K562 (cell line): ENCODE measurements at regions not wholly inside any gene's neighbourhood (a gene's known extent, or its start where the extent isn't known, plus 50 kb on each side); places are given as distances from the start of the nearest gene placed in this dataset.

ENCODE experiments used
- ATAC-seq: fragments of 200-7000 bp; cut with Tn5 transposase; 3 replicates; pipeline ENCODE4 v1.9.1; 2020; ENCODE audit warnings: moderate library complexity
- BruUV-seq: library from RNA; stranded (reverse); fragments of 400-500 nt; replicated peaks from 2 replicates; lab custom pipeline; 2021; lab: Mats Ljungman, UMichigan
- CTCF ChIA-PET: fragments of 300-600 bp; formaldehyde crosslinking; extraction: SDS; loops from one replicate; lab custom pipeline; 2021; ENCODE audit warnings: low intra/inter-chr PET ratio; lab: Yijun Ruan, JAX
- POLR2A ChIA-PET: fragments of 300-600, 350-650 bp; sonication (Branson Sonifier 250); formaldehyde crosslinking; extraction: SDS; loops from one replicate; lab custom pipeline; 2021; ENCODE audit warnings: antibody characterized with exemption, inconsistent platforms; lab: Yijun Ruan, JAX
- DNase-seq, 4 experiments: peaks; one replicate each; pipeline versions ENCODE4 v3.0.0 to v3.0.0-alpha.2; 2011 to 2018; ENCODE audit warnings: low spot score in 3 of 4, mixed read lengths in 3 of 4; ENCODE audit errors: extremely low read depth in 1 of 4
- FAIRE-seq: peaks from 2 replicates; lab custom pipeline; 2011; peaks lifted over from hg19 to GRCh38; lab: Jason Lieb, UNC
- H2AFZ ChIP-seq: 2 replicates; pipeline ENCODE4 v1.6.0; 2011; ENCODE audit warnings: low read depth, low read length, control low read depth, inconsistent platforms
- H3K27ac ChIP-seq: fragments of 200-600 bp; 3 replicates; pipeline ENCODE4 v1.8.0; 2011; ENCODE audit warnings: low read depth, mild to moderate bottlenecking, control low read depth, inconsistent platforms, low read length, moderate library complexity, mixed read lengths; ENCODE audit errors: extremely low read depth
- H3K27me3 ChIP-seq, 2 experiments: fragments of 300-600 bp in 1 of 2; 2 replicates in 1 of 2; 3 replicates in 1 of 2; pipeline versions ENCODE4 v1.6.0 to v1.8.0; 2011; ENCODE audit warnings: inconsistent platforms in 2 of 2, low read length in 2 of 2, mild to moderate bottlenecking in 1 of 2, mixed read lengths in 1 of 2, moderate library complexity in 1 of 2; ENCODE audit not compliant: control insufficient read depth in 2 of 2, insufficient read depth in 2 of 2
- H3K36me3 ChIP-seq: fragments of 300-600 bp; 3 replicates; pipeline ENCODE4 v1.8.0; 2011; ENCODE audit warnings: mild to moderate bottlenecking, low read length, inconsistent platforms; ENCODE audit not compliant: control insufficient read depth, insufficient read depth
- H3K4me1 ChIP-seq, 2 experiments: fragments of 200-600 bp in 1 of 2; replicated peaks in 1 of 2; 2 replicates in 1 of 2; 3 replicates in 1 of 2; pipeline versions ENCODE4 v1.5.1 to v1.8.0; 2011; ENCODE audit warnings: inconsistent platforms in 2 of 2, low read length in 2 of 2, mild to moderate bottlenecking in 1 of 2, mixed read lengths in 1 of 2, moderate library complexity in 1 of 2; ENCODE audit not compliant: control insufficient read depth in 2 of 2, insufficient read depth in 2 of 2
- H3K4me2 ChIP-seq: 2 replicates; pipeline ENCODE4 v1.6.1; 2011; ENCODE audit warnings: low read length, control low read depth, inconsistent platforms, mixed read lengths; ENCODE audit not compliant: insufficient read depth
- H3K4me3 ChIP-seq: fragments of 200-600 bp; sonication (generic), shearing (Covaris generic); 2 replicates; pipeline ENCODE4 v1.5.1; 2016; ENCODE audit warnings: control low read depth, inconsistent platforms
- H3K79me2 ChIP-seq: fragments of 200-600 bp; 3 replicates; pipeline ENCODE4 v1.8.0; 2011; ENCODE audit warnings: low read length, inconsistent platforms; ENCODE audit not compliant: control insufficient read depth, insufficient read depth
- H3K9ac ChIP-seq, 2 experiments: 2 replicates each; pipeline versions ENCODE4 v1.6.0 to v1.6.1; 2011; ENCODE audit warnings: low read depth in 2 of 2, low read length in 2 of 2, control low read depth in 1 of 2, inconsistent platforms in 1 of 2, mild to moderate bottlenecking in 1 of 2, mixed read lengths in 1 of 2; ENCODE audit not compliant: insufficient read depth in 1 of 2
- H3K9me1 ChIP-seq: one replicate; pipeline ENCODE4 v1.6.0; 2011; ENCODE audit warnings: inconsistent platforms, mild to moderate bottlenecking, low read length, moderate library complexity; ENCODE audit not compliant: control insufficient read depth, insufficient read depth
- H3K9me3 ChIP-seq: replicated peaks from 2 replicates; pipeline ENCODE4 v1.5.1; 2011; ENCODE audit warnings: low read depth, low read length, inconsistent platforms; ENCODE audit not compliant: control insufficient read depth, insufficient read depth
- H4K20me1 ChIP-seq: replicated peaks from 2 replicates; pipeline ENCODE4 v1.6.1; 2011; ENCODE audit warnings: low read length, inconsistent platforms, mixed read lengths; ENCODE audit not compliant: control insufficient read depth, insufficient read depth
- NBN ChIP-seq: fragments of 450-650 bp; IDR thresholded peaks from 2 replicates; pipeline ENCODE4 v1.6.1; 2016; ENCODE audit warnings: low read depth, mild to moderate bottlenecking
- SAP30 ChIP-seq: fragments of 200-600 bp; sonication (generic); IDR thresholded peaks from 2 replicates; pipeline ENCODE4 v1.6.1; 2012; ENCODE audit warnings: borderline replicate concordance, low read depth, mild to moderate bottlenecking, moderate library complexity, low read length, control low read depth, inconsistent platforms; ENCODE audit not compliant: insufficient read depth, poor library complexity, severe bottlenecking
- STAG1 ChIP-seq: sonication (generic); formaldehyde crosslinking; IDR thresholded peaks from 2 replicates; pipeline ENCODE4 v1.5.0; 2020; ENCODE audit warnings: missing genetic modification reagents, borderline replicate concordance
- ZNF408 ChIP-seq: fragments of 250-450 bp; sonication (Bioruptor Pico); IDR thresholded peaks from 2 replicates; pipeline ENCODE4 v1.4.0; 2020; ENCODE audit warnings: low read depth, mild to moderate bottlenecking, moderate library complexity
- WGBS: fragments of 100-300 bp; shearing (Covaris generic); methylation state at CpG from one replicate; pipeline ENCODE4 v1.1.6; 2016; ENCODE audit warnings: low coverage, mixed read lengths; ENCODE audit not compliant: insufficient coverage; ENCODE audit errors: missing lambda C conversion rate; 5-methylcytosine and 5-hydroxymethylcytosine counted together
- in situ Hi-C: fragments of 300-500 bp; cut with MboI; formaldehyde crosslinking; loops from 4 replicates; pipeline ENCODE4 v1.15.0; 2018; ENCODE audit warnings: inconsistent platforms, mixed read lengths
- intact Hi-C: fragments of 100-400 bp; cut with micrococcal nuclease; formaldehyde crosslinking; loops from 2 replicates; pipeline ENCODE4 v1.14.2; 2022

- ChIA-PET POLR2A (no interaction called here), CTCF (interaction anchor here (0.7 kb wide), 1 partner anchor 90 kb away, joined by 4 read pairs; no protein-coding TSS in a partner anchor)
- Histone ChIP-seq H2AFZ (no peak overlapping the region), H3K4me3 (no peak overlapping the region), H3K36me3 (no peaks in the 10 kb centered on the region), H3K27ac (no peak overlapping the region), H3K9me1 (no peaks in the 10 kb centered on the region), H3K4me1 (no peaks in the 10 kb centered on the region), H3K4me2 (no peak overlapping the region), H3K9me3 (no peaks in the 10 kb centered on the region; the same call in none of the 2 replicates), H4K20me1 (no peaks in the 10 kb centered on the region), H3K9ac (no peak overlapping the region), H3K79me2 (no peaks in the 10 kb centered on the region), H3K27me3 (no peaks in the 10 kb centered on the region)
- in situ Hi-C loops (no loop called here), intact Hi-C loops (no loop called here)
- TF ChIP-seq NBN (no peak), SAP30 (no peak), ZNF408 (CRISPR knock-in tag) (no peak), STAG1 (CRISPR knock-in tag) (no peak)
- WGBS: 0% methylated on average over 6 of the region's 6 CpGs
- FAIRE-seq: no peak
- DNase-seq: no peak
- BruUV-seq: no TSS peak
- ATAC-seq: no peak
Observed at GRCh38 chr1:198936371-198937083, 297.7 kb downstream of the PTPRC start.
